CD4-positive, alpha-beta T cell (primary cell): ENCODE measurements at regions not wholly inside any gene's neighbourhood (a gene's known extent, or its start where the extent isn't known, plus 50 kb on each side); places are given as distances from the start of the nearest gene placed in this dataset.
"Not testable (repeated sequence)": the region's sequence is repeated elsewhere in the genome, so short reads cannot be mapped to it uniquely, and the experiment has no call there.

Source experiments
- ATAC-seq: fragments of 200-7000 bp; cut with Tn5 transposase; one replicate; pipeline ENCODE4 v1.10.0; 2022; ENCODE audit warnings: mild to moderate bottlenecking; ENCODE audit not compliant: poor library complexity
- CTCF ChIA-PET: fragments of 350-600 bp; sonication (Branson Sonifier 250); formaldehyde crosslinking; loops from one replicate; lab custom pipeline; 2021; ENCODE audit warnings: antibody characterized with exemption, inconsistent platforms; lab: Charles Lee
- POLR2A ChIA-PET: fragments of 350-600 bp; sonication (Branson Sonifier 250); formaldehyde crosslinking; loops from one replicate; lab custom pipeline; 2021; ENCODE audit warnings: antibody characterized with exemption, inconsistent platforms; lab: Charles Lee
- DNase-seq, 14 experiments: peaks; one replicate each; pipeline ENCODE4 v3.0.0-alpha.2; 2013 to 2020; ENCODE audit warnings: mixed read lengths in 2 of 14
- H3K27ac ChIP-seq, 2 donors: one replicate each; pipeline versions ENCODE4 v1.5.1 to v1.7.0; 2013; ENCODE audit warnings: low read length in 2 of 2, low read depth in 1 of 2, mild to moderate bottlenecking in 1 of 2
- H3K27me3 ChIP-seq, 2 experiments: 1 replicate in 1 of 2; 2 replicates in 1 of 2; pipeline versions ENCODE4 v1.6.1 to v1.7.0; 2013; ENCODE audit warnings: low read length in 2 of 2, control low read depth in 1 of 2, mild to moderate bottlenecking in 1 of 2, moderate library complexity in 1 of 2; ENCODE audit not compliant: insufficient read depth in 2 of 2, control insufficient read depth in 1 of 2
- H3K36me3 ChIP-seq: one replicate; pipeline ENCODE4 v1.6.1; 2013; ENCODE audit warnings: low read length, control low read depth; ENCODE audit not compliant: insufficient read depth
- H3K4me1 ChIP-seq: one replicate; pipeline ENCODE4 v1.6.1; 2013; ENCODE audit warnings: low read length, control low read depth; ENCODE audit not compliant: insufficient read depth
- H3K4me3 ChIP-seq: one replicate; pipeline ENCODE4 v1.5.1; 2013; ENCODE audit warnings: mild to moderate bottlenecking, low read length, moderate library complexity
- H3K9me3 ChIP-seq, 2 experiments: 1 replicate in 1 of 2; 2 replicates in 1 of 2; pipeline versions ENCODE4 v1.6.1 to v1.7.0; 2013; ENCODE audit warnings: low read length in 2 of 2, mild to moderate bottlenecking in 2 of 2, control low read depth in 1 of 2, moderate library complexity in 1 of 2; ENCODE audit not compliant: control insufficient read depth in 1 of 2, insufficient read depth in 1 of 2
- H3K27ac Mint-ChIP-seq: one replicate; pipeline ENCODE4 v1.8.0; 2020; ENCODE audit warnings: mixed read lengths
- H3K27me3 Mint-ChIP-seq: one replicate; pipeline ENCODE4 v1.8.0; 2021; ENCODE audit warnings: mixed read lengths
- H3K36me3 Mint-ChIP-seq: one replicate; pipeline ENCODE4 v1.8.0; 2021; ENCODE audit warnings: low read depth, mixed read lengths
- H3K4me1 Mint-ChIP-seq: one replicate; pipeline ENCODE4 v1.8.0; 2021; ENCODE audit warnings: low read depth, mixed read lengths
- H3K4me3 Mint-ChIP-seq: one replicate; pipeline ENCODE4 v1.8.0; 2020; ENCODE audit warnings: mild to moderate bottlenecking, mixed read lengths
- H3K9me3 Mint-ChIP-seq: one replicate; pipeline ENCODE4 v1.8.0; 2020; ENCODE audit warnings: mixed read lengths
- intact Hi-C, 2 experiments: fragments of 100-400 bp; cut with DNase I in 1 of 2; cut with micrococcal nuclease in 1 of 2; formaldehyde crosslinking; loops; one replicate each; pipeline versions ENCODE4 v1.15.1 to v1.9.0; 2023 to 2025; cut with DNase I, micrococcal nuclease
- TF ChIP-seq, protein P1 (sequence below): fragments of 200-600 bp; IDR thresholded peaks from one replicate; pipeline ENCODE4 v1.8.0; 2022; ENCODE audit warnings: antibody characterized with exemption, mild to moderate bottlenecking

DNA sequence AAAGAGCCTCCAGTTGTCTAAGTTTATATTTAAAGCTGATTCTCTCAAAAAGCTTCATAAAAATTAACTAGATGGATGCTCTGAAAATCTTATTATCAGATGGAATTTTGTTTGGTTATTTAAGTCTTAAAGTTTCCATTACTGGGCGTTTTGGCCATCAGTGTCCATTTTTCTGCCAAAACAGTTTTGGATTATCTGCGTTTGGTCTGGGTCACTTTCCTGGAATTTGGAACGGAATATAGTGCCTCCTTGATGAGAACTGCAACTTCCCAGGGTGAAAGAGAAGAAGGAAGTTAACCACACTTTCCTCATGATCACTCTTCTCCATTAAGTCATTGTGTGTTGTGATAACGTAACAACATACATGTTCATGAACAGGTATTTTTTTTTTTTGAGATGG lies 764.9 kb upstream of the AUTS2 start:
- TF ChIP-seq, protein P1, sequence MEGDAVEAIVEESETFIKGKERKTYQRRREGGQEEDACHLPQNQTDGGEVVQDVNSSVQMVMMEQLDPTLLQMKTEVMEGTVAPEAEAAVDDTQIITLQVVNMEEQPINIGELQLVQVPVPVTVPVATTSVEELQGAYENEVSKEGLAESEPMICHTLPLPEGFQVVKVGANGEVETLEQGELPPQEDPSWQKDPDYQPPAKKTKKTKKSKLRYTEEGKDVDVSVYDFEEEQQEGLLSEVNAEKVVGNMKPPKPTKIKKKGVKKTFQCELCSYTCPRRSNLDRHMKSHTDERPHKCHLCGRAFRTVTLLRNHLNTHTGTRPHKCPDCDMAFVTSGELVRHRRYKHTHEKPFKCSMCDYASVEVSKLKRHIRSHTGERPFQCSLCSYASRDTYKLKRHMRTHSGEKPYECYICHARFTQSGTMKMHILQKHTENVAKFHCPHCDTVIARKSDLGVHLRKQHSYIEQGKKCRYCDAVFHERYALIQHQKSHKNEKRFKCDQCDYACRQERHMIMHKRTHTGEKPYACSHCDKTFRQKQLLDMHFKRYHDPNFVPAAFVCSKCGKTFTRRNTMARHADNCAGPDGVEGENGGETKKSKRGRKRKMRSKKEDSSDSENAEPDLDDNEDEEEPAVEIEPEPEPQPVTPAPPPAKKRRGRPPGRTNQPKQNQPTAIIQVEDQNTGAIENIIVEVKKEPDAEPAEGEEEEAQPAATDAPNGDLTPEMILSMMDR, result no peak
- Mint-ChIP-seq H3K27me3 (no peaks in the 10 kb centered on the region), H3K4me1 (no peaks in the 10 kb centered on the region), H3K9me3 (peaks cover 9% of the 10 kb centered on the region), H3K4me3 (no peak overlapping the region), H3K36me3 (no peaks in the 10 kb centered on the region), H3K27ac (no peak overlapping the region)
- Histone ChIP-seq H3K4me1 (no peaks in the 10 kb centered on the region), H3K9me3 (peaks cover 0 to 4% of the 10 kb centered on the region in 2 experiments), H3K27me3 (no peaks in the 10 kb centered on the region), H3K27ac (no peak overlapping the region), H3K4me3 (no peak overlapping the region), H3K36me3 (no peaks in the 10 kb centered on the region)
- DNase-seq (no peak), ATAC-seq (no peak)
- ChIA-PET POLR2A (no interaction called here), CTCF (no interaction called here)
- intact Hi-C loops, result no loop called here

DNA sequence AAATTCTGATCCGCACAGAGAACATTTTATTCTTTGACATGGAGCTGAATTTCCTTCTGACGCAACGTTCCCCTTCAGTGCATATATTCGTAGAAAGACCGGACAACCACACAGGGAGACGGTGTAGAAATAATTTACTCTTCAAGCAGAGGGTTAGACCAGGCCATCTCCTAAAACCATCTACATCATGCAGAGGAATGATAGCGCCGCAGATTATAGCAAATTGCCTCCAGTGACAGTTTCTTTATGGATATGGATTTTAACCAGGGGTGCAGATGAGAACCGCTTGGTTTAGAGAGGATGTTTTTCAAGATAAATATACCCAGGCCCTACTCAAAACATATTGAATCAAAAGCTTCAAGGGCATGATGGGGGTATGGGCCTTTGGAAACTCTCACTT lies 759.3 kb upstream of the AUTS2 start:
- ATAC-seq (no peak), DNase-seq (no peak)
- no peaks in the 10 kb centered on the region for H3K4me1 ChIP-seq
- Mint-ChIP-seq H3K27me3 (no peaks in the 10 kb centered on the region), H3K9me3 (peaks cover 3% of the 10 kb centered on the region), H3K4me1 (no peaks in the 10 kb centered on the region), H3K36me3 (no peaks in the 10 kb centered on the region), H3K4me3 (no peak overlapping the region), H3K27ac (no peak overlapping the region)
- ChIA-PET CTCF (no interaction called here), POLR2A (no interaction called here)
- no peaks in the 10 kb centered on the region for H3K36me3 ChIP-seq
- H3K27ac ChIP-seq, result no peak overlapping the region
- no peak overlapping the region for H3K4me3 ChIP-seq
- H3K27me3 ChIP-seq, result no peaks in the 10 kb centered on the region
- intact Hi-C loops, result no loop called here
- TF ChIP-seq, protein P1, result no peak
- peaks cover 0 to 21% of the 10 kb centered on the region in 2 experiments for H3K9me3 ChIP-seq

- no peak for ATAC-seq
- POLR2A ChIA-PET, result no interaction called here
Measured at GRCh38 chr7:68840991-68841390, 757.3 kb upstream of the AUTS2 start.

DNA sequence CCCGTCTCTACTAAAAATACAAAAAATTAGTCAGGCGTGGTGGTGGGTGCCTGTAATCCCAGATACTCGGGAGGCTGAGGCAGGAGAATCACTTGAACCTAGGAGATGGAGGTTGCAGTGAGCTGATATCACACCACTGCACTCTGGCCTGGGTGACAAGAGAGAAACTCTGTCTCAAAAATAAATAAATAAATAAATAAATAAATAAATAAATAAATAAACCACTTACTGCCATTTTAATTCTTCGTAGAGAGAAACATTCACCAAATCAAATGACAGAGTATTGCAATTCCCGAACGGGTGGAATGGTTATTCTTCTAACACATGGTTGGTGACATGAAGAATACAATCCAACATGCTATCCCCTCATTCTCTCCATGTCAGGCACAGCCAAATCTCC lies 754.3 kb upstream of the AUTS2 start:
- H3K27me3 Mint-ChIP-seq, H3K4me3 Mint-ChIP-seq, H3K27me3 ChIP-seq, ATAC-seq, H3K27ac ChIP-seq, H3K36me3 ChIP-seq, H3K36me3 Mint-ChIP-seq, H3K4me3 ChIP-seq, CTCF ChIA-PET, DNase-seq, intact Hi-C loops, POLR2A ChIA-PET, H3K4me1 Mint-ChIP-seq, H3K27ac Mint-ChIP-seq, H3K4me1 ChIP-seq: not testable (repeated sequence)
- peaks cover 0 to 25% of the 10 kb centered on the region in 2 experiments for H3K9me3 ChIP-seq
- H3K9me3 Mint-ChIP-seq, result peaks cover 23% of the 10 kb centered on the region

More at GRCh38 chr7:68840991-68841390, 757.3 kb upstream of the AUTS2 start:
- Histone ChIP-seq H3K27me3 (no peaks in the 10 kb centered on the region), H3K4me1 (no peaks in the 10 kb centered on the region), H3K9me3 (peaks cover 0 to 28% of the 10 kb centered on the region in 2 experiments), H3K4me3 (no peak overlapping the region), H3K36me3 (no peaks in the 10 kb centered on the region), H3K27ac (no peak overlapping the region)
- no peak for DNase-seq
- no peak overlapping the region for H3K27ac Mint-ChIP-seq
- CTCF ChIA-PET, result no interaction called here
- intact Hi-C loops, result no loop called here
- no peaks in the 10 kb centered on the region for H3K4me1 Mint-ChIP-seq
- H3K9me3 Mint-ChIP-seq, result peaks cover 10% of the 10 kb centered on the region
- TF ChIP-seq, protein P1, result no peak
- H3K36me3 Mint-ChIP-seq, result no peaks in the 10 kb centered on the region
- H3K4me3 Mint-ChIP-seq, result no peak overlapping the region
- H3K27me3 Mint-ChIP-seq, result no peaks in the 10 kb centered on the region
